GM18951 (cell line): ENCODE measurements at regions not wholly inside any gene's neighbourhood (a gene's known extent, or its start where the extent isn't known, plus 50 kb on each side); places are given as distances from the start of the nearest gene placed in this dataset.

Source experiments
- POLR2A ChIP-seq: IDR thresholded peaks from 4 replicates; pipeline ENCODE4 v1.6.1; 2011; ENCODE audit warnings: mild to moderate bottlenecking; ENCODE audit not compliant: insufficient read length, insufficient read depth; ENCODE audit errors: extremely low read depth
- in situ Hi-C: fragments of 300-500 bp; cut with MboI; formaldehyde crosslinking; loops from one replicate; pipeline ENCODE4 v1.12.0; 2022; ENCODE audit warnings: low sequenced_read_pairs, mixed read lengths, inconsistent platforms; ENCODE audit not compliant: unreplicated experiment

- in situ Hi-C loops: no loop called here
- TF ChIP-seq POLR2A: no peak
Measured at GRCh38 chr3:62992520-62992919, 117.3 kb upstream of the CADPS start.

GRCh38 chr3:62995119-62995518, 119.9 kb upstream of the CADPS start:
- in situ Hi-C loops: no loop called here
- no peak for TF ChIP-seq POLR2A

- TF ChIP-seq POLR2A: no peak
- in situ Hi-C loops: no loop called here
Measured at GRCh38 chr3:62995530-62995929, 120.3 kb upstream of the CADPS start.

GRCh38 chr3:62997369-62997768, 122.2 kb upstream of the CADPS start:
- no peak for TF ChIP-seq POLR2A
- in situ Hi-C loops: no loop called here

GRCh38 chr3:62999158-62999557, 123.9 kb upstream of the CADPS start:
- in situ Hi-C loops: no loop called here

GRCh38 chr3:62999791-63000190, 124.6 kb upstream of the CADPS start:
- in situ Hi-C loops: no loop called here
- no peak for TF ChIP-seq POLR2A

More at GRCh38 chr3:62999158-62999557, 123.9 kb upstream of the CADPS start:
- no peak for TF ChIP-seq POLR2A

- in situ Hi-C loops: no loop called here
- TF ChIP-seq POLR2A: no peak
Measured at GRCh38 chr3:63004448-63004847, 129.2 kb upstream of the CADPS start.

GRCh38 chr3:63015614-63016309, 140.5 kb upstream of the CADPS start:
- in situ Hi-C loops: no loop called here
- TF ChIP-seq POLR2A: no peak

GRCh38 chr3:63022114-63022513, 146.9 kb upstream of the CADPS start:
- no peak for TF ChIP-seq POLR2A
- in situ Hi-C loops: no loop called here

GRCh38 chr3:63026722-63027121, 151.5 kb upstream of the CADPS start:
- in situ Hi-C loops: no loop called here

GRCh38 chr3:63029326-63029725, 154.1 kb upstream of the CADPS start:
- in situ Hi-C loops: no loop called here
- TF ChIP-seq POLR2A: no peak

More at GRCh38 chr3:63026722-63027121, 151.5 kb upstream of the CADPS start:
- TF ChIP-seq POLR2A: no peak

GRCh38 chr3:63029921-63030320, 154.7 kb upstream of the CADPS start:
- in situ Hi-C loops: no loop called here
- TF ChIP-seq POLR2A: no peak

- in situ Hi-C loops: no loop called here
- TF ChIP-seq POLR2A: no peak
Measured at GRCh38 chr3:63030666-63031065, 155.4 kb upstream of the CADPS start.

- no peak for TF ChIP-seq POLR2A
- in situ Hi-C loops: no loop called here
Measured at GRCh38 chr3:63032881-63033280, 157.7 kb upstream of the CADPS start.
